H54 (cell line): ENCODE measurements at regions not wholly inside any gene's neighbourhood (a gene's known extent, or its start where the extent isn't known, plus 50 kb on each side); places are given as distances from the start of the nearest gene placed in this dataset.

Source experiments
- DNase-seq: peaks from one replicate; pipeline ENCODE4 v3.0.0; 2011; ENCODE audit warnings: low spot score, mixed read lengths; ENCODE audit not compliant: insufficient read length
- FAIRE-seq: peaks from 3 replicates; lab custom pipeline; 2011; peaks lifted over from hg19 to GRCh38; lab: Jason Lieb, UNC
- POLR2A ChIP-seq: IDR thresholded peaks from 2 replicates; pipeline ENCODE4 v1.6.1; 2011; ENCODE audit warnings: low read depth, mild to moderate bottlenecking, low read length

DNA sequence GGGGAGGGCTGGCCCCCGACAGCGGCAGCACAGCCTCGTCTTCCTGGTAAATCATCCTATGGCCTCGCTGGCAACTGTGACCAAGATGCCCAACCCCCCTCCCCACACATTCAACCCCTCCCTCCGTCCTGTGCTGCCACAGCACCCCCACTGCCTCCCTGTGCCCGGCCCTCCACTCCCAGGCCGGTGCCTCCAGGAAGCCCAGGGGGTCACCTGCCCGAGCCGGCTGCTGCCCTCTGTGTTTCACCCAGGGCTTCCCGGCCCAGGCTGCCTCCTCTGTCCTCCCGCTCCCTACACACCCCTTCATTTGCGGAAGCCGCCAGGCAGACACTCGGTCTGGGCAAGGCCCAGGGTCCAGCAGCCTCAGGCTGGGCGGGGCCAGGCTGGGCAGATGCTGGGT lies 188.6 kb downstream of the RBFOX3 start:
- FAIRE-seq: no peak
- no peak for TF ChIP-seq POLR2A
- no peak for DNase-seq

DNA sequence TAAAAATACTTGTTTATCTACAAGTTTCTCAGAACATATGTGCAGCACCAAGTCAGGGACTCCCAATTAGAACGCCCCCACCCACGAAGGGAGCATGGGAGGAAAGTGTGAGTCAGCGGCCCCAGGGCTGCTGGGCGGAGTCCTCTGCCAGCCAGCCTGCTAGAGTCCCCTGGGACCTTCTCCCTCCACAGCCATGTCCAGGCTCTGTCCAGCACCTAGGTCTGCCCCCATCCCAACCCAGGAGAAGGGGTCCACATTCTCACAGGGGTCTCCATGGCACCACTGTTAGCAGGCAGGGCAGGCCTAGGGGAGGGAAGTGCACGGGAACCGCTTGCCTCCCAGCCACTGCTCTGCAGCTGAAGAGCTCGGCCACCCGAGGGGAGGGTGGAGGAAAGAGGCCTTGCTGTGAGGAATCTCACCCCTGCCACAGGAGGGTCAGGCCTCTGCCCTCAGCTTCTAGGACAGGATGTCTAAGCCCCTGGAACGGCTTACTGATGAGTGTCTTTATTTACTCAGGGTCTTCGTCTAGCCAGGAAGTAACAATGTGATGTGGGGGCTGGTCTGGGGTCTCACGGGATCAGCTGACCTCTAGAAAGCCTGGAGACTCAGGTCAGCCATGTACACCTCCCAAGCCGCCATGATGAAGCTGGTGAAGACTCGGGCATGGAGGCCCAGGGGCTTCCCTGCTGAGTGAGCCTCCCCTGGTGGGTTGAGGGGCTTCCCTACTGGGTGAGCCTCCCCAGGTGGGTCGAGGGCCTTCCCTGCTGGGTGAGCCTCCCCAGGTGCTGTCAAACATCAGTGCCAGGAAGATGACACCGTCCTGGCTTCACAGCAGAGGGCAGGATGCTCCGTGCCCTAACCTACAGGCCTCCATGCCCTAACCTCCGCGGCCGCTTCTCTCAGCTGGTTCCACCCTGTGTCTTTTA lies 190.3 kb downstream of the RBFOX3 start:
- DNase-seq: no peak
- no peak for FAIRE-seq
- no peak for TF ChIP-seq POLR2A

DNA sequence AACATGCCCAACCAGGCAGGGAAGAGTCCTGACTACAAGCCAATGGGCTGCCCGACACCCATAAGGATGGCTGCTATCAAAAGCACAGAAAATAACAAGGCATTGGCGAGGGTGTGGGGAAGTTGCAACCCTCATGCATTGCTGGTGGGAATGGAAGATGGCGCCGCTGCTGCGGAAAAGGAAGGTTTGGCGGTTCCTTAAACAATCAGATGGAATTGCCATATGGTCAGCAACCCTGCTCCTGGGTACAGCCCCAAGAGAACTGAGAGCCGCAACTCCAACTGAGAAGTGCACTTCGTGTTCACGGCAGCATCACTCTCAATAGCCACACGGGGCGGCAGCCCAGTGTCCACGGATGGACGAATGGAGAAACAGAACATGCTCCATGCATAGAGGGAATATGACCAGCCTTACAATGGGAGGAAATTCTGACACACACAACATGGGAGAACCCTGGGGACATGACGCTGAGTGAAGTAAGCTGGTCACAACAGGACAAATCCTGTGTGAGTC lies 193.3 kb downstream of the RBFOX3 start:
- no peak for FAIRE-seq
- no peak for DNase-seq
- TF ChIP-seq POLR2A: no peak

DNA sequence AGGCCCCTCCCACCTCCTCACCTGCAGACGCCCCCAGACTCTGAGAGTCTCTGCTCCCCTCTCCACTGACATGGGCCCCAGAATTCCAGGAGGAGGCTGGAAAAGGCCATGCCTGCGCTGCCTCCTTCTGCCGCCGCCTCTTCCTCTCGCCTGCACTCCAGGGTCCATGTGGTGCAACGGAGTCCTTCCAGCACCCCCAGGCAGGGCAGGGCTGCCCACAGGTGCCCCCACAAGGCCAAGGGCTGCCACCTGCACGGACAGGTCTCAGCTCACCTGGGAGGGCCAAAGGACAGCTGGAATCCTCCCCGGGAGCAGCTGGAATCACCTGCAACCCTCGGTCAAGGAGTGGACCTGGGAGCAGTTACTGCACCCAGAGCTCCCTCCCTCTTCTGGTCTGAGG lies 194.9 kb downstream of the RBFOX3 start:
- no peak for TF ChIP-seq POLR2A
- no peak for FAIRE-seq
- DNase-seq: no peak

DNA sequence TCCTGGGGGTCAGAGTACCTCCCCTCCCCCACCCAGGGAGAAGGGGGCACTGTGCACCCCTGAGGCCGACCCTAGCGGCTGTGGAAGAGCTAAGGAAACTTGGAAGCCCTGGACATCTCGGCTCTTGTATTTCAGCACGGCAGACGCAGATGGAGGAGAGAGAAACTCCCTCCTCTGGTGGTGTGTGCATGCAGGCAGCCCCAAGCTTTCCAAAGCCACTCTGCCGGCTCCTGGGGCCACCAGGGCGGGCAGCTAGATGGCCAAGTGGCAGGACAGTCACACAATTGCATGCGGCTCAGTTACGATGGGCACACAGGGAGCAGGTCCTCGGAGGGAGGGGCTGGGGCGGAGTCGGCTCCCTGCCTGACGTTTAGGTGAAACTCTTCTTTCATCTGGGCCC lies 195.5 kb downstream of the RBFOX3 start:
- FAIRE-seq: no peak
- DNase-seq: no peak
- TF ChIP-seq POLR2A: no peak

DNA sequence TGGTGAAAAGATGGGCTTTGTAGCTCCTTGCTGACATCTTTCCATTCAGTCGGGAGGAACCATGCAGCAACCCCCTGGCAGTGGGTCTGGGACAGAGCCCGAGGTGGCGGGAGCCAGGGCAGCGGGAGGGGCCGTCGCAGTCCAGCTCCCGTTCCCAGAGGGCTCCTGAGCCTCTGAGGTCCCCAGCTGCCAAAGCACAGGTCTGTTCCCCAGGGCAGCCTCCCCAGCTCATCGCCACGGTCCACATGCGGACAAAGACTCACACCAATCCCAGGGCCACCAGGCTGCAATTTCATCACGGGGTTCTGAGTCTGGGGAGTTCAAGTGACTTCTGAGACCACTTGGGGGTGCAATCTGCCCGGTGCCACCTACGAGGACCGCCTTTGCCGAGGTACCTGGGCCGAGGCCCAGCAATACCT lies 196.0 kb downstream of the RBFOX3 start:
- TF ChIP-seq POLR2A: no peak
- FAIRE-seq (no peak), DNase-seq (no peak)

DNA sequence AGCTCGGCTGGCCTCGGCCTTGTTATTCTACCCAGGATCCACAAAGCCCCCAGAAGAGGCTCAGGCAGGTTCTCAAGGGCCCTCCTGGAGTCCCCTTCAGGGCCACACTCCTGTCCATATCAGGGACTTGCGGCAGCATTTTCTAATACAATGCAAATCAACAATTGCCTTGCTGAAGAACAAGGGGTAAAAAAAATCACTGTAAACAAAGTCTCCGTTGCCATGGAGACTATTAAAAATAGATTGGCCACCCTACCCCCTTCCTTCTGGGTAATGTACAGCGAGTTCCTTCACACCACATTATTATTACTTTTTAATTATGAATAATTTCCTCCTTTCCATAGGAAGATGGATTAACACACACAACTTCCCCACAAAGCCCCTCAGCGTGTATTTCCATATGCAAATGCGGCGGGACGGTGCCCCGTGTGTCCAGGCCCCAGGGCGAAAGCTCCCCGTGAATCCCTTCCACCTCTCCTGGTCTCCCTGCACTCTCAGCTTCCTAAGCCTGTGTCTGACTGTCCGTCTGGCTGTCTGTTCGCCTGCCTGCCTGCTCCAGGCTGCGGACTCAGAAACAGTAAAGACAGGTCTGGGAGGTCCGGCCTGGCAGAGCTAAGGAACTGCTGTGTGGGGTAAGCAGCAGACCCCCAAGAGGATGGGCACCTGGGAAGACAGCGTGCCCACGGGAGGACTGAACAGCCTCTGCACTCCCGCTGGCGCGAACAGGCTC lies 196.6 kb downstream of the RBFOX3 start:
- TF ChIP-seq POLR2A: no peak
- DNase-seq (no peak), FAIRE-seq (no peak)

DNA sequence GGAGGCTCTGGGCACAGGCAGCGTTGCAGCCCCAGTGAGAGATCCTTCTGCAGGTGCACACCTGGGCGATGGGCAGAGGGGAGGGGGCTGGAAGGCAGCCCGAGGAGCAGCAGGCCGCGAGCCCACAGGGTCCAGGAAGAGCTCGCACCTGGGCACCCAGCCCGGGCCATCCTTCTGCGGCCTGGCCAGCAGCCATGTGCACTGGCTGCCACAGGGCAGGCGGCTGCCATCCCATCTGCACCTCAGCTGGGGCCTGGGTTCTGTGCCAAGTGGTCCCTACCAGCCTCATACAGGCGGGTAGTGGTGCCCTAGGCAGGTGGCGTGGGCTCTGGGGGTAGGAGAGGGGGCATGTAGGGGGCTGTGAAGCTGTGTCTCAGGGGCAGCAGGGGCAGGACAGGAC lies 197.2 kb downstream of the RBFOX3 start:
- FAIRE-seq (no peak), DNase-seq (no peak)
- no peak for TF ChIP-seq POLR2A

DNA sequence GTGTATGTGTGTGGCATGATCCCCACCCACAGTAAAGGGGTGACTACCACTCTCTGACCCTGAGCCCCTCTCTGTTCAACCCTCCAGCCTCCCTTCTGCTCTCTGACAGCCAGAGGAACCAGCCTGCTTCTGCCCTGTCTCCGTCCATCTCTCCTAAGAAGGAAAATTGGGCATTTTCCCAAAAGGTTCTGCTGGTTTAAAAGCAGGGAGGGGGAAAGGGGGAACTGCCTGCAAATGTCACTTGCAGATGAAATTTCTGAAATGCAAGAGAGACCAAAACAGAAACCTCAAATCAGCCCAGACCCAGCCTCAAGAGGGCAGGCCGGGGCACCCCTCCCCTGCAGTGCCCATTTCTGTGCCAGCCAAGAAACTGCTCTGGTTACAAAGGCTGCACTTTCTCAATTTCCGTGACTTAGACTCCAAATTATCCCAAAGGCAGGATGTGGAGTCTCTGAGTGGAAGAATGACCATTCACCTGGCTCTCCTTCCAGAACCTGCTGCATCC lies 197.9 kb downstream of the RBFOX3 start:
- FAIRE-seq (no peak), DNase-seq (no peak)
- TF ChIP-seq POLR2A: no peak

DNA sequence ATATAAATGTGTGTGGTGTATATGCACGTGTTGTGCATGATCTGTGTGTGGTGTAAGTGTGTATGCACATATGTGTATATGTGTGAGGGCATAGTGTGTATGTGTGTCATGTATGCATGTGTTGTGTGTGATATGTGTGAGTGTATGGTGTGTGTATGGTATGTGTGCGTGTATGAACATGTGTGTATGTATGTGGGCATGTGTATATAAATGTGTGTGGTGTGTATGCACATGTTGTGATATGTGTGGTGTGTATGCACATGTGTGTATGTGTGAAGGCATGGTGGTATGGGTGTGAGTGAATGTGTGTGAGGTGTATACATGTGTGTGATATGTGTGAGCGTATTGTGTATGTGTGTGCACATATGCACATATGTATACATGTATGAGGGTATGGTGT lies 198.7 kb downstream of the RBFOX3 start:
- FAIRE-seq (no peak), DNase-seq (no peak)
- no peak for TF ChIP-seq POLR2A

DNA sequence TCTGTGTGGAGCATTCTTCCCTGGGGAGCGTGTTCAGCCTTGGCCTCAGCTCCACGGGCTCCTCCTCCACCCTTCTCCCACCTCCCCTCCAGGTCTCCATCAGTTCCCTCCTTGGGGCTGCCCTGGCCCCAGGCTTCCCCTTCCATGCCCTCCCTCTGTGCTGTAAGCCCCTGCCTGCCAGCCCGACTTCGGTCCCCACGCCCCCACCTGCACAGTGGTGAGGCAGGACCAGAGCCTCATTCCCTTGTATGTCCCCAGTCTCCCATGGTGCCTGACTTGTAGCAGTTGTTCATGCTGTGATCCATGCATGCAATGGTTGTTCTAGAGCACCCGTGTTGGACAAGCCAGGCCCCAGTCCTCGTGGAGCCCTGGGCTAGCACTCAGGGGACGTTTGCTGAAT lies 199.4 kb downstream of the RBFOX3 start:
- no peak for TF ChIP-seq POLR2A
- DNase-seq (no peak), FAIRE-seq (no peak)

DNA sequence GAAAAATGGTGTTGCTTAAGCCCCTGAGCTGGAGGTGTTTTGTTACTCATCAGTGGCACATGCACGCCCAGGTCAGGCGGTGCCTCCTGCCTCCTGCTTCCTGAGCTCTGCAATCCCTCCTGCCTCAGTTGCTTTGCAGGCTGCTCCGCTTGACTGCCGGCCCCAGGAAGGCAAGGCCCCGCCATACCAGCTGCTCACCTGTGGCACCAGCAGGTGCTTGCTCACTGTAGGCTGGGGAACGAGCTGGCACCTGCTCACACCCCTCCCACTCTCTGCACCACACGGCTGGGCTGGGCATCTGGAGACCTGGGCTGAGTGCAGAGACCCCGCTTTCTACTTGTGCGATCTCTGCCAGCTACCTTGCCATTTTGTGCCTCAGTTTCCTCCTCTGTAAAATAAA lies 200.2 kb downstream of the RBFOX3 start:
- no peak for DNase-seq
- no peak for TF ChIP-seq POLR2A
- no peak for FAIRE-seq

DNA sequence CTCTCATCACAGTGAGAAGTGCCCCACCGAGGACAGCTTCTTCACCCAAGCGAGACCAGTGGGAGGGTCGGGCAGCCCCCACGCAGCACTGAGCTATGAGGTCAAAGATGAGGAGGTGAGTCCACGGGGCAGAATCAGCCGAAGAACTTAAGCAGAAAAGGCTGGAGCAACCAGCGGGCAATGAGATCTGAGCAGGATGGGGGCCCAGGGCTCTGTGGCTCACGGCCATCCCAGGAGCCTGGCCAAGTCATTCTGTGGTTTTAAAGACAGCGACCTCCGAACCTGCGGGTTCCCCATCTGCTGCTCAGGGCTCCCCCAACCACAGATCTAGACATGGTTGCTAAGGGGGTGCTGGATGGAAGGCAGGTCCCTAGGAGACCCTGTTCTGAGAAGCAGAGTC lies 202.6 kb downstream of the RBFOX3 start:
- DNase-seq (no peak), FAIRE-seq (no peak)
- TF ChIP-seq POLR2A: no peak

DNA sequence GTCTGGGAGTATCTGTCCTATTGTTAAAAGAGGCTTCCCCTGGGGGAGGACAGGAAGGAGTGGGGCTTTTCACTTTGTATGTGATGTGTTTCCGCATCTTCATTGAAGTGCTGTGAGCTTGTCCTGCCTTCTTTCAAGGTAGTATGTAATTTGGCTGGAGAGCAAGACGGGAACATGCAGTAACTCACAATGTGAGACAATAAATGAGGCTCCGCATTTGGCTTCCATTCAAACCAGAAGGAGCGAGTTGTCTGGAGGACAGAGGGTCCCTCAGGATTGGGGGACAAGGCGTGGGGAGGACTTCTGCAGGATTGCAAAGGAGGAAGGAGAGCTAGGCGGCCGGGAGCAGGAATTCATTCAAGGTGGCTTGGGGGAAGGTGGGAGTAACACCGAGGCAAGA lies 203.5 kb downstream of the RBFOX3 start:
- no peak for TF ChIP-seq POLR2A
- FAIRE-seq (no peak), DNase-seq (no peak)

DNA sequence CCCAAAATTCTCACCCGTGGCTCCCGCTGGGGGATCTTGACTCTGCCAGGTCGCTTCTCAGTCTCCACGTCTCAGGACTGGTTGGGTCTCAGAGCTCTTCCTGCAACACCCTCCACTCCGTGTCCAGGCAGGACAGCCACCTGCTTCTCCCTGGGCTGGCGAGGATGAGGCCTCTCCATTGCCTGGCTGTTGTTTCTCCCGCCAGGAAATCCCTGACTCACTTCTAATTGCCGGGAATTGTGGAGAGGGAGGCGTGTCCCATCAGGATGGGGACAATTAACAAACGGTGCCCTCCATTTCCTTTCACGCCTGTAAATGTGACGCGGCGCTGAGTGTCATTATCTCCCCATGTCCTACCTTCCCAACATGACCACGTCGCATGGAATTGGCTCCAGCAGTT lies 204.5 kb downstream of the RBFOX3 start:
- no peak for DNase-seq
- no peak for FAIRE-seq
- no peak for TF ChIP-seq POLR2A
